MM.1S (cell line): ENCODE measurements at regions not wholly inside any gene's neighbourhood (a gene's known extent, or its start where the extent isn't known, plus 50 kb on each side); places are given as distances from the start of the nearest gene placed in this dataset.

Source experiments
- CTCF ChIP-seq: fragments of 300-600 bp; sonication (generic); IDR thresholded peaks from 2 replicates; pipeline ENCODE4 v1.5.1; 2016; ENCODE audit warnings: antibody characterized with exemption, low read length, mixed read lengths
- EZH2 ChIP-seq: fragments of 300-600 bp; sonication (generic); optimal IDR thresholded peaks from 2 replicates; pipeline ENCODE3; 2017; ENCODE audit warnings: low read depth, mild to moderate bottlenecking, antibody characterized with exemption, low read length, mixed read lengths
- EZH2phosphoT487 ChIP-seq: fragments of 300-600 bp; sonication (generic); IDR thresholded peaks from 2 replicates; pipeline ENCODE4 v1.6.1; 2018; ENCODE audit warnings: antibody characterized with exemption, low read length

- TF ChIP-seq CTCF (no peak), EZH2 (no peak), EZH2phosphoT487 (no peak)
These were observed 253.4 kb upstream of the DMAC1 start for GRCh38 chr9:8052991-8053390.
